ENCODE measurements at regions not wholly inside any gene's neighbourhood (a gene's known extent, or its start where the extent isn't known, plus 50 kb on each side); places are given as distances from the start of the nearest gene placed in this dataset.

- ChIA-PET POLR2A (no interaction called here), CTCF (interaction anchor here (0.8 to 1.1 kb wide), 3 partner anchors 9 to 98 kb away, joined by 3 read pairs; no protein-coding TSS in a partner anchor)
- H3K4me3 ChIP-seq (ENCODE audit: low read depth, low read length): no peak overlapping the region
- no peak for DNase-seq (ENCODE audit: low read depth, low spot score)
- TF ChIP-seq, protein P1, sequence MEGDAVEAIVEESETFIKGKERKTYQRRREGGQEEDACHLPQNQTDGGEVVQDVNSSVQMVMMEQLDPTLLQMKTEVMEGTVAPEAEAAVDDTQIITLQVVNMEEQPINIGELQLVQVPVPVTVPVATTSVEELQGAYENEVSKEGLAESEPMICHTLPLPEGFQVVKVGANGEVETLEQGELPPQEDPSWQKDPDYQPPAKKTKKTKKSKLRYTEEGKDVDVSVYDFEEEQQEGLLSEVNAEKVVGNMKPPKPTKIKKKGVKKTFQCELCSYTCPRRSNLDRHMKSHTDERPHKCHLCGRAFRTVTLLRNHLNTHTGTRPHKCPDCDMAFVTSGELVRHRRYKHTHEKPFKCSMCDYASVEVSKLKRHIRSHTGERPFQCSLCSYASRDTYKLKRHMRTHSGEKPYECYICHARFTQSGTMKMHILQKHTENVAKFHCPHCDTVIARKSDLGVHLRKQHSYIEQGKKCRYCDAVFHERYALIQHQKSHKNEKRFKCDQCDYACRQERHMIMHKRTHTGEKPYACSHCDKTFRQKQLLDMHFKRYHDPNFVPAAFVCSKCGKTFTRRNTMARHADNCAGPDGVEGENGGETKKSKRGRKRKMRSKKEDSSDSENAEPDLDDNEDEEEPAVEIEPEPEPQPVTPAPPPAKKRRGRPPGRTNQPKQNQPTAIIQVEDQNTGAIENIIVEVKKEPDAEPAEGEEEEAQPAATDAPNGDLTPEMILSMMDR (IDR thresholded peaks at IDR 0.05; ENCODE audit: insufficient read depth, low read length, missing control alignments): no peak
Measured at GRCh38 chr15:62644216-62644888, 398.2 kb upstream of the TPM1 start.

- TF ChIP-seq, protein P1 (IDR thresholded peaks at IDR 0.05; ENCODE audit: insufficient read depth, low read length, missing control alignments): no peak
- ChIA-PET CTCF (interaction anchor here (0.8 to 1.1 kb wide), 2 partner anchors 9 to 97 kb away, joined by 3 read pairs; no protein-coding TSS in a partner anchor), POLR2A (no interaction called here)
- no peak for DNase-seq (ENCODE audit: low read depth, low spot score)
- H3K4me3 ChIP-seq (ENCODE audit: low read depth, low read length): no peak overlapping the region
Measured at GRCh38 chr15:62644889-62645742, 397.4 kb upstream of the TPM1 start.

- H3K4me3 ChIP-seq (ENCODE audit: low read depth, low read length): no peak overlapping the region
- CTCF ChIA-PET: interaction anchor here (1.1 to 1.3 kb wide), 2 partner anchors 20 to 255 kb away, joined by 3 read pairs; no protein-coding TSS in a partner anchor
- POLR2A ChIA-PET: no interaction called here
- no peak for DNase-seq (ENCODE audit: low read depth, low spot score)
- TF ChIP-seq, protein P1 (IDR thresholded peaks at IDR 0.05; ENCODE audit: insufficient read depth, low read length, missing control alignments): no peak
Measured at GRCh38 chr15:62647202-62647842, 395.2 kb upstream of the TPM1 start.

DNA sequence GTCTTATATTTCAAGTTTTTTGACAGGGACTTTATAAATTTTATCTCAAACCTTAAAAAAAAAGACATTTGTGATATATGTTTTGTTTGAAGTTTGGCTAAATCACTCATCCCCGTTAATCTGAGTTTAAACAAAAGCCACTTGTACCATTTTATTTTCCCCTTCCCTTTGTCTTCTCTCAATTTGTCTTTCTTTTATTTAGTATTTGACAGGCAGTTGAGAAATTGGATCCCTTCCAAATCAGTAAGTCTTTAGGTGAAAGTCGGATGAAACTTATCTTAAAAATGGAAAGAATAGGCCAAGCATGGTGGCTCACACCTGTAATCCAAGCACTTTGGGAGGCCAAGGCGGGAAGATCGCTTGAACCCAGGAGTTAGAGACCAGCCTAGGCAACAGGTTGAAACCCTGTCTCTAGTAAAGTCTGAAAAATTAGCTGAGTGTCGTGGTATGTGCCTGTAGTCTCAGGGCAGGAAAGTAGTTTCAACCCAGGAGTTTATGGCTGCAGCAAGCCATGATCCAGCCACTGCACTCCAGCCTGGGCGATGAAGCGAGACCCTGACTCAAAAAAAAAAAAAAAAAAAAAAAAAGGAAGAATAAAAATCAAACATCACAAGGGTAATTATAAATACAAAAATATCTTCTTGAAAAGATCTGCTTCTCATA, 394.6 kb upstream of the TPM1 start:
- no peak for DNase-seq (ENCODE audit: low read depth, low spot score)
- TF ChIP-seq, protein P1 (IDR thresholded peaks at IDR 0.05; ENCODE audit: insufficient read depth, low read length, missing control alignments): no peak
- ChIA-PET POLR2A (no interaction called here), CTCF (interaction anchor here (1.1 to 1.3 kb wide), 3 partner anchors 9 to 256 kb away, joined by 3 read pairs; no protein-coding TSS in a partner anchor)
- H3K4me3 ChIP-seq (ENCODE audit: low read depth, low read length): no peak overlapping the region

DNA sequence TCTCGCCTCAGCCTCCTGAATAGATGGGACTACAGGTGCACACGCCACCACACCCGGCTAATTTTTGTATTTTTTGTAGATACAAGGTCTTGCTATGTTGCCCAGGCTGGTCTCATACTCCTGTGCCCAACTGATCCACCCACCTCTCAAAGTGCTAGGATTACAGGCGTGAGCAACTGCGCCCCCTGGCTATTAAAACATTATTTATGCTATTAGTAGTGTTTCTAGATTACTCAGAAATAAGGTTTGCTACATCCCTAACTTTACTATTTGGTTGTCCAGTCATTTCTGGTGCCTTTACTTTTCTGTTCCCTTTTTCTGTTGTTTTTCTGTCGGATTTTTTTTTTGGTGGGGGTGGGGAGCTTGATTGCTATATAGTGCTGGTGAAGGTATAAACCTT, 393.6 kb upstream of the TPM1 start:
- TF ChIP-seq, protein P1 (IDR thresholded peaks at IDR 0.05; ENCODE audit: insufficient read depth, low read length, missing control alignments): no peak
- ChIA-PET POLR2A (no interaction called here), CTCF (interaction anchor here (0.9 to 1.3 kb wide), 3 partner anchors 8 to 304 kb away, joined by 3 read pairs; no protein-coding TSS in a partner anchor)
- DNase-seq (ENCODE audit: low read depth, low spot score): no peak
- no peak overlapping the region for H3K4me3 ChIP-seq (ENCODE audit: low read depth, low read length)
